Loucy (cell line): ENCODE measurements at regions not wholly inside any gene's neighbourhood (a gene's known extent, or its start where the extent isn't known, plus 50 kb on each side); places are given as distances from the start of the nearest gene placed in this dataset.

Experiments used
- H2AFZ ChIP-seq: fragments of 200-600 bp; sonication (generic); 2 replicates; pipeline ENCODE4 v1.6.0; 2016; ENCODE audit warnings: antibody characterized with exemption, mild to moderate bottlenecking, low read length, moderate library complexity
- H3F3A ChIP-seq: fragments of 200-600 bp; 2 replicates; pipeline ENCODE4 v1.6.0; 2016; ENCODE audit warnings: antibody characterized with exemption, low read depth, mild to moderate bottlenecking
- H3K27me3 ChIP-seq: fragments of 200-600 bp; sonication (generic); 2 replicates; pipeline ENCODE4 v1.6.1; 2014; ENCODE audit warnings: low read length, mild to moderate bottlenecking; ENCODE audit not compliant: insufficient read depth, poor library complexity, severe bottlenecking
- H3K36me3 ChIP-seq: fragments of 200-600 bp; sonication (generic); 2 replicates; pipeline ENCODE4 v1.6.1; 2016; ENCODE audit warnings: low read length; ENCODE audit not compliant: insufficient read depth
- H3K4me1 ChIP-seq: fragments of 200-600 bp; sonication (generic); 2 replicates; pipeline ENCODE4 v1.5.1; 2014; ENCODE audit warnings: low read length, mild to moderate bottlenecking; ENCODE audit not compliant: insufficient read depth, poor library complexity, severe bottlenecking
- H3K4me2 ChIP-seq: fragments of 200-600 bp; sonication (generic); 2 replicates; pipeline ENCODE4 v1.6.0; 2014; ENCODE audit warnings: antibody characterized with exemption, low read length, low read depth, mild to moderate bottlenecking; ENCODE audit not compliant: poor library complexity, severe bottlenecking
- H3K4me3 ChIP-seq: fragments of 200-600 bp; sonication (generic); 2 replicates; pipeline ENCODE4 v1.5.1; 2014; ENCODE audit warnings: low read length, mild to moderate bottlenecking, mixed read lengths; ENCODE audit not compliant: poor library complexity, severe bottlenecking
- H3K79me2 ChIP-seq: fragments of 200-600 bp; sonication (generic); 2 replicates; pipeline ENCODE4 v1.6.1; 2014; ENCODE audit warnings: low read length; ENCODE audit not compliant: insufficient read depth
- H3K9ac ChIP-seq: fragments of 200-600 bp; sonication (generic); 2 replicates; pipeline ENCODE4 v1.6.0; 2014; ENCODE audit warnings: mild to moderate bottlenecking, low read depth, low read length, moderate library complexity; ENCODE audit not compliant: poor library complexity, severe bottlenecking
- H3K9me2 ChIP-seq: fragments of 200-600 bp; sonication (generic); replicated peaks from 2 replicates; pipeline ENCODE4 v1.6.1; 2016; ENCODE audit warnings: low read depth, low read length, mixed read lengths
- H3K9me3 ChIP-seq: fragments of 200-600 bp; sonication (generic); 2 replicates; pipeline ENCODE4 v1.6.1; 2014; ENCODE audit warnings: mild to moderate bottlenecking, antibody characterized with exemption, low read length, low read depth; ENCODE audit not compliant: insufficient read depth
- H4K20me1 ChIP-seq: fragments of 200-600 bp; sonication (generic); 2 replicates; pipeline ENCODE4 v1.6.0; 2014; ENCODE audit warnings: antibody characterized with exemption, low read length, mild to moderate bottlenecking; ENCODE audit not compliant: insufficient read depth, poor library complexity, severe bottlenecking
- EZH2phosphoT487 ChIP-seq: fragments of 200-600 bp; IDR thresholded peaks from 2 replicates; pipeline ENCODE4 v1.6.1; 2018; ENCODE audit warnings: antibody characterized with exemption, mild to moderate bottlenecking, moderate library complexity, borderline replicate concordance
- TF ChIP-seq, protein P1 (sequence below): fragments of 200-600 bp; sonication (generic); conservative IDR thresholded peaks from 2 replicates; pipeline ENCODE4 v1.5.1; 2014; ENCODE audit warnings: mild to moderate bottlenecking, antibody characterized with exemption, low read length

DNA sequence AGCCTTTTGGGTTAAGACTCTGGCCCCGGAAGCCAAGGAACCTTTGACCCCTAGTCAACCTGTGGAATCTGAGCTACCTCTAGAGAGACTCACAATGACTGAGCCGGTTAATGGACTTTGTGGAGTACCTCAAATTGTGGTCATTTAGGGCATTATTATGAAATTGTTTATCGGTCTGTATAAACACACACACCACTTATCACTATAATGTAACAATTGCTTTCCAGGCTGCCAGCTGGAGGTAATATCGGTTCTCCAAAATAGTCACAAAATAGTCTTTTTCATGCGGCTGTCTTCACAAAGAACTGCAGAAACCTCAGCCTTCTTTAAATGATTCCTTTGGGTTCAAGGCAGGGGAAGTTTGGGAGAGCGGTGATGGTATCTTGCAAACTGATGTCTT is 144.2 kb downstream of the DACT1 start:
- no peak overlapping the region for H3K4me2 ChIP-seq
- no peaks in the 10 kb centered on the region for H3K36me3 ChIP-seq
- no peaks in the 10 kb centered on the region for H3K4me1 ChIP-seq
- H3F3A ChIP-seq, result no peaks in the 10 kb centered on the region
- TF ChIP-seq EZH2phosphoT487, result no peak
- TF ChIP-seq, protein P1, sequence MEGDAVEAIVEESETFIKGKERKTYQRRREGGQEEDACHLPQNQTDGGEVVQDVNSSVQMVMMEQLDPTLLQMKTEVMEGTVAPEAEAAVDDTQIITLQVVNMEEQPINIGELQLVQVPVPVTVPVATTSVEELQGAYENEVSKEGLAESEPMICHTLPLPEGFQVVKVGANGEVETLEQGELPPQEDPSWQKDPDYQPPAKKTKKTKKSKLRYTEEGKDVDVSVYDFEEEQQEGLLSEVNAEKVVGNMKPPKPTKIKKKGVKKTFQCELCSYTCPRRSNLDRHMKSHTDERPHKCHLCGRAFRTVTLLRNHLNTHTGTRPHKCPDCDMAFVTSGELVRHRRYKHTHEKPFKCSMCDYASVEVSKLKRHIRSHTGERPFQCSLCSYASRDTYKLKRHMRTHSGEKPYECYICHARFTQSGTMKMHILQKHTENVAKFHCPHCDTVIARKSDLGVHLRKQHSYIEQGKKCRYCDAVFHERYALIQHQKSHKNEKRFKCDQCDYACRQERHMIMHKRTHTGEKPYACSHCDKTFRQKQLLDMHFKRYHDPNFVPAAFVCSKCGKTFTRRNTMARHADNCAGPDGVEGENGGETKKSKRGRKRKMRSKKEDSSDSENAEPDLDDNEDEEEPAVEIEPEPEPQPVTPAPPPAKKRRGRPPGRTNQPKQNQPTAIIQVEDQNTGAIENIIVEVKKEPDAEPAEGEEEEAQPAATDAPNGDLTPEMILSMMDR, result no peak
- no peaks in the 10 kb centered on the region for H3K27me3 ChIP-seq
- no peaks in the 10 kb centered on the region for H3K9me3 ChIP-seq
- H2AFZ ChIP-seq, result no peak overlapping the region
- H3K9ac ChIP-seq, result no peak overlapping the region
- H3K79me2 ChIP-seq, result no peaks in the 10 kb centered on the region
- no peaks in the 10 kb centered on the region for H4K20me1 ChIP-seq
- no peak overlapping the region for H3K4me3 ChIP-seq
- H3K9me2 ChIP-seq, result no peaks in the 10 kb centered on the region

DNA sequence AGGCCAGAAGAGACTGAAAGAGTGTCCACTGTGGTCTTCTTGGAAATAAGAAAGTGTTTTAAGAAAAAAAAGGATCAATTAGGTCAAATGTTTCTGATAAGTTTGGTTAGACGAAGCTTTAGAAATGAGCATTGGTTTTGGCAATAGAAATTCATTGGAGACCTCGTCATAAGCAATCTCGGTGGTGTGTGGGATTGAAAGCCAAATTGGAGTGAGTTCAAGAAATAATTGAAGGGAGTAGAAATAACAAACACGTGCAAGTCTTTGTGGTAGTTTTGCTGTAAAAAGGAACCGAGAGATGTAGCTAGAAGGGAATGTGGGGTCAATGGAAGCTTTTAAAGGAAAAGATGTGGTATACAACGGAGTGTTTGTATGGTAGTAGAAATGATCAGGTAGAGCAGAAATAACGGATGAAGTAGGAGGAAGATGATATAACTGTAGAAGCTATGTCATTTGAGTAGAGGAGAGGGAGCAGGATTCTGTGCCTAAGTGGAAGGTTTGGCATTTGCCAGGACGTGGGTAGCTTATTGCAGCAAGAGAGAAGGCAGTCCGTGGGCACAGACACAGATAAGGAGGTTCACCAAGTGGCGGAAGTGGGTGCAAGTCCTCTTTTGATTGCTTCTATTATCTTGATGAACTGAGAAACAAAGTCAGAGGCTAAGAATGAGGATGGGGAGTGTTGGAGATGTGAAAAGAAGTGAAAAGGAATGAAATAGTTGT is 146.2 kb downstream of the DACT1 start:
- Histone ChIP-seq H3K79me2 (no peaks in the 10 kb centered on the region), H3F3A (no peaks in the 10 kb centered on the region)
- TF ChIP-seq EZH2phosphoT487, result no peak
- TF ChIP-seq, protein P1, result no peak

DNA sequence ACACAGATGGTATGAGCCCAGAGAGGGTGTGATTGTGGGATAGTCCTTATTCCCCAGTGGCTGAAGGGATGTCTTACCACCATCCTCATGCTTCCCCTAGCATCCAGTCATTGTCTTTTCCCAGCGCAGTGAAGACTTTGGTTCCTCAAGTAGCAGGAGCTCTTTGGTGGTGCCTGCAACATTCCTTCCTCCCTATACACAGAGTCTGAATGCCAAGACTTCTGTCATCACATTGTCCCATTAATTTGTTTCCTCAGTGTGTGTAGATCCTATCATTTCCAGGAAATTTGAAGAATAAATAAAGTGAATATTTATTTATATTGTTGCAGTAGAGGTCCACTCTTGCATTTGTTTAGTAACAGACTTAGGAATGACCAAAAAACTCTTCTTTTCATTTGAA is 147.2 kb downstream of the DACT1 start:
- Histone ChIP-seq H3F3A (no peaks in the 10 kb centered on the region), H3K9ac (no peak overlapping the region), H3K4me2 (no peak overlapping the region), H2AFZ (no peak overlapping the region), H3K27me3 (no peaks in the 10 kb centered on the region), H3K4me1 (no peaks in the 10 kb centered on the region), H3K36me3 (no peaks in the 10 kb centered on the region), H3K9me2 (no peaks in the 10 kb centered on the region), H3K79me2 (no peaks in the 10 kb centered on the region), H3K4me3 (no peak overlapping the region), H4K20me1 (no peaks in the 10 kb centered on the region), H3K9me3 (no peaks in the 10 kb centered on the region)
- TF ChIP-seq, protein P1, result no peak
- no peak for TF ChIP-seq EZH2phosphoT487

More for the DNA sequence above, 146.2 kb downstream of the DACT1 start:
- Histone ChIP-seq H3K9me2 (no peaks in the 10 kb centered on the region), H3K9ac (no peak overlapping the region), H3K4me2 (no peak overlapping the region), H2AFZ (no peak overlapping the region), H3K9me3 (no peaks in the 10 kb centered on the region), H3K4me1 (no peaks in the 10 kb centered on the region), H3K36me3 (no peaks in the 10 kb centered on the region), H4K20me1 (no peaks in the 10 kb centered on the region), H3K27me3 (no peaks in the 10 kb centered on the region), H3K4me3 (no peak overlapping the region)
